BLaER1 treated with 17β-estradiol and CSF1 and Interleukin-3, amounts not matched to agents 10 nM and 100 nM (cell line): ENCODE measurements at regions not wholly inside any gene's neighbourhood (a gene's known extent, or its start where the extent isn't known, plus 50 kb on each side); places are given as distances from the start of the nearest gene placed in this dataset.

Experiments used
- H3K27ac ChIP-seq, 11 experiments: shearing (Covaris generic); formaldehyde crosslinking; 2 replicates each; pipeline ENCODE4 v1.8.1; 2022
- H3K27me3 ChIP-seq, 11 experiments: shearing (Covaris generic); formaldehyde crosslinking; 2 replicates each; pipeline ENCODE4 v1.8.1; 2022
- H3K36me3 ChIP-seq, 11 experiments: shearing (Covaris generic); formaldehyde crosslinking; 2 replicates each; pipeline ENCODE4 v1.8.1; 2022
- H3K4me1 ChIP-seq, 10 experiments: shearing (Covaris generic); formaldehyde crosslinking; 2 replicates each; pipeline ENCODE4 v1.8.1; 2022
- H3K4me2 ChIP-seq, 11 experiments: shearing (Covaris generic); formaldehyde crosslinking; 2 replicates each; pipeline ENCODE4 v1.8.1; 2022
- H3K4me3 ChIP-seq, 10 experiments: shearing (Covaris generic); formaldehyde crosslinking; 2 replicates each; pipeline ENCODE4 v1.8.1; 2022
- H3K9ac ChIP-seq, 11 experiments: shearing (Covaris generic); formaldehyde crosslinking; 2 replicates each; pipeline ENCODE4 v1.8.1; 2022
- H3K9me3 ChIP-seq, 11 experiments: shearing (Covaris generic); formaldehyde crosslinking; replicated peaks in 1 of 11; 2 replicates each; pipeline ENCODE4 v1.8.1; 2022
- H4K20me1 ChIP-seq, 11 experiments: shearing (Covaris generic); formaldehyde crosslinking; 2 replicates each; pipeline ENCODE4 v1.8.1; 2022
- Cebpa-rat ChIP-seq, 11 experiments: shearing (Covaris generic); IDR thresholded peaks; 2 replicates each; pipeline ENCODE4 v1.8.1; 2022

DNA sequence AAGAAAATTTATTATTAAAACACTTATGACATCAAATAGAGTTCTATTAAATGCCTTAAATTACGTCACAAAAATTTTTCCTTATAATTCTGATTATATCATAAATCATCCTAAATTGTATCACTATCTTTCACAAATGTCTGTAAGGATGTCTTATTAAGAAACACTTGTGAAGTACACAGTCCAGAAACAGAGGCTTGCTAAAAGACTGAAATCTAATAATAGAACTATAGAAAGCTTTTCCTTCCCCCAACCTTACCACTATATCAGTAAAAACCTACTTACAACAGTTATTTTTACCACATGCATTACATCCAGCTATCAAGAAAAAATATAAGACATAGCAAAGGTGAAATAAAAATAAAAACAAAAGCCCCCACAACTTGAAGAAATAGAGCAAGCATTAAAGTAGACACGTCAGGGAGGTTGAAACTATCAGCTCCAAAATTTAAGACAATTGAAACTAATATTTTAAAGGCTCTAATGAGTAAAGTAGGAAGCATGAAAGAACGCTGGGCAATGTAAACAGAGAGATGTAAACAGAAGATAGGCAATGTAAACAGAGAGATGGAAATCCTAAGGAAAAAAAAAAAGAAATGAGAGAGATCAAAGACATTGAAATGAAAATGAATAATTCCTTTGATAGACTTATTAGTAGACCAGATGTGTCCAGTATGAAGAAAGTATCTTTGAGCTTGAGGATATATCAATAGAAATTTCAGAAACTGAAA lies 94.9 kb upstream of the TECRL start:
- H4K20me1 ChIP-seq: no peaks in the 10 kb centered on the region
- no peaks in the 10 kb centered on the region for H3K27me3 ChIP-seq
- H3K27ac ChIP-seq: no peak overlapping the region
- no peak overlapping the region for H3K4me2 ChIP-seq
- no peaks in the 10 kb centered on the region for H3K4me1 ChIP-seq
- no peaks in the 10 kb centered on the region for H3K36me3 ChIP-seq
- no peaks in the 10 kb centered on the region for H3K9me3 ChIP-seq
- H3K4me3 ChIP-seq: no peak overlapping the region
- no peak overlapping the region for H3K9ac ChIP-seq
- TF ChIP-seq Cebpa-rat (IDR thresholded peaks at IDR 0.05): no peak

DNA sequence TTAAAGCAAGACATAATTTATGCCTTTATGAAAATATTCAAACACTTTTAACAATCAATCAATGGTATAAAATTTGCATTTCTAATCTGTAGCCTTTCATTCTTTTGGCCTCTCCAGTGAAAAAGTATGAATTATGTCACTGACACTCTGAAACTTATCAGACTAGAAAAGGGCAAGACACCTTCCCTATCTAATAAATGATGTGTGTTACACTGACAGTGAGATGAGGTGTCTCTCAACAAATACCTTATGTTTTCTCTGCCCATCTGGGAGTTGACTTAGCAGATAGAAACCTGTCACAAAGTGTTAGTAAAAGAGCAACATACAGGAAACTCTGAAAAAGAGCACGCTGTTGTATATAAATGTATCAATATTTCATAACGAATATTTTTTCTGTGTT lies 94.2 kb upstream of the TECRL start:
- no peak for TF ChIP-seq Cebpa-rat (IDR thresholded peaks at IDR 0.05)
- no peaks in the 10 kb centered on the region for H3K4me1 ChIP-seq
- no peak overlapping the region for H3K27ac ChIP-seq
- H3K27me3 ChIP-seq: no peaks in the 10 kb centered on the region
- no peaks in the 10 kb centered on the region for H3K36me3 ChIP-seq
- H4K20me1 ChIP-seq: no peaks in the 10 kb centered on the region
- H3K4me2 ChIP-seq: no peak overlapping the region
- no peaks in the 10 kb centered on the region for H3K9me3 ChIP-seq
- no peak overlapping the region for H3K9ac ChIP-seq
- H3K4me3 ChIP-seq: no peak overlapping the region

DNA sequence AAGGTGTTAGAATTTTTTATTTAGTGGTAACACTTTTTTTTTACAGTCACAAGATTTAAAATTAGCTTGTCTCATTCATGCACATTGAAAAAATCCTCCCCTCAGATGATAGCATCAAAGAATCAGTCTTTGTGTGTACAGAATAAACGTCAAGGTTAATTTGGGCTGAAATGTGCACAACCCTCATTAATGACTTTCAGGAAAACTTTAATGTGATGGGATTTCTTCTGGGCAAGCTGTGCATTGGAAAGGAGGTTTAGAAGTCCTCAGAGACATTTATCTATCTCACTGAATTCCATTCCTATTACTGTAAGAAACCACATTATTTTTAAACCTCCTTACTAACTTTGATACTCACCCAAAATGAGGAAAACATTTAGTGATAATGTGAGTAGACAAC lies 88.2 kb upstream of the TECRL start:
- Histone ChIP-seq H3K36me3 (no peaks in the 10 kb centered on the region), H3K4me1 (no peaks in the 10 kb centered on the region), H3K9me3 (no peaks in the 10 kb centered on the region), H4K20me1 (no peaks in the 10 kb centered on the region), H3K9ac (no peak overlapping the region), H3K27ac (no peak overlapping the region), H3K4me2 (no peak overlapping the region), H3K4me3 (no peak overlapping the region), H3K27me3 (no peaks in the 10 kb centered on the region)
- TF ChIP-seq Cebpa-rat (IDR thresholded peaks at IDR 0.05): no peak

DNA sequence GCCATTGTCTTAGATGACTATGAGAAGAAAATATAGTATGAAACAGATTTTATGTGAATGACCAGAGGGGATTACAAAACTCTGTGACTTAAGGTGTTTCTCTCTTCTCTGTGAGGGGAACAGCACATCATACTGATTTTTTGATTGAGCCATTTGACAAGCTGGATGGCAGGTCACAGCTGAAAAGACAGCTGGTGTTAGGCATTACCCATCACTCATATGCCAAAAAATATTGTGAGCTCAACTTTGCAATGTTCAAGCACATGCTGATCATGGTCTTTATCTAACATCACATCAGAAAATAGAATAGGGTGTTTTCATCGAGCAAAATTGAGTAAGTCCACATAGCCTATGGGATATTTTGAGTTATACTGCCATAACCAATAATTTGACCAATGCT lies 86.7 kb upstream of the TECRL start:
- Histone ChIP-seq H3K9me3 (no peaks in the 10 kb centered on the region), H3K4me3 (no peak overlapping the region), H3K4me1 (no peaks in the 10 kb centered on the region), H3K27me3 (no peaks in the 10 kb centered on the region), H3K9ac (no peak overlapping the region), H3K27ac (no peak overlapping the region), H3K4me2 (no peak overlapping the region), H3K36me3 (no peaks in the 10 kb centered on the region), H4K20me1 (no peaks in the 10 kb centered on the region)
- TF ChIP-seq Cebpa-rat (IDR thresholded peaks at IDR 0.05): no peak

DNA sequence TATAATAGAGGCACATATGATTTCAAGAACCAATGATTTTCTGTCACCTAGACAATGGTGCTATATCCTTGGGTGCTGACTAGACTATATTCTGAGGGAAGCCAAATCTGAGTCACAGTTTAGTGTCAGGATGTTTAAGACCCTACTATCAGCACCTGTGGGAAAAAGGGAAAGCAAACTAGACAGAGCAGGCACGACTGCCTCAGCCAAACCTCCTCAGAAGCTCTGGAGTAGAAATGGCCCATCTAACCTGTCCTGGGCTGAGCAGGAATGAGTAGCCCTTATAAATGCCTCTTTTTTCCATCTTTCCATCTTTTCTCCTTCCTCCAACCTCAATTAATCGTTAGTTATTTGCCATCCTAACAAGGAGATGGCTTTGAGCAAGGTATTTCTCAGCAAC lies 80.4 kb upstream of the TECRL start:
- TF ChIP-seq Cebpa-rat (IDR thresholded peaks at IDR 0.05): no peak
- H3K27ac ChIP-seq: no peak overlapping the region
- H3K36me3 ChIP-seq: no peaks in the 10 kb centered on the region
- H3K9me3 ChIP-seq: no peaks in the 10 kb centered on the region
- no peaks in the 10 kb centered on the region for H4K20me1 ChIP-seq
- peak overlapping the region in 6 of 11 experiments; percentile 3 to 48 (median 16); a peak in 7 of 22 replicates for H3K4me2 ChIP-seq
- H3K4me1 ChIP-seq: peaks cover 0 to 14% (median 5%) of the 10 kb centered on the region in 10 experiments; a peak in 8 of 20 replicates
- H3K27me3 ChIP-seq: no peaks in the 10 kb centered on the region
- H3K4me3 ChIP-seq: no peak overlapping the region
- no peak overlapping the region for H3K9ac ChIP-seq

DNA sequence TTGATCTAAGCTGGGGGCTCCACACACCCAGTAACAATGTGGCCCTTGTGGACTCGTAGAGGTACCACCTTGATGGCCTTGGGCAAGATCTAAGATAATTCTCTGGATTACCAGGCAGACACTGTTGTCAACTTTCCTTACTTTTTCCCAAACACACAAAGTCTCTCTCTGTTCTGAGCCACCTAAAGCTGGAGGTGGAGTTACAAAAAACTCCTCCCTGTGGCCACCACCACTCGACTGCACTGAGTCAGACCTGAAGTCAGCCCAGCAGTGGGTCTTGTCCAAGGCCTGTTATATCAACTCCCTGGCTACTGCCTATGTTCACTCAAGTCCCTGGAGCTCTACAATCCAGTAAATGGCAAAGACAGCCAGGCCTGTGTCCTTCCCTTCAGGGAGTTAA lies 70.1 kb upstream of the TECRL start:
- TF ChIP-seq Cebpa-rat (IDR thresholded peaks at IDR 0.05): no peak
- Histone ChIP-seq H3K4me3 (no peak overlapping the region), H3K9me3 (no peaks in the 10 kb centered on the region), H3K36me3 (no peaks in the 10 kb centered on the region), H3K27me3 (no peaks in the 10 kb centered on the region), H3K4me1 (no peaks in the 10 kb centered on the region), H3K27ac (no peak overlapping the region), H3K9ac (no peak overlapping the region), H4K20me1 (no peaks in the 10 kb centered on the region), H3K4me2 (no peak overlapping the region)

DNA sequence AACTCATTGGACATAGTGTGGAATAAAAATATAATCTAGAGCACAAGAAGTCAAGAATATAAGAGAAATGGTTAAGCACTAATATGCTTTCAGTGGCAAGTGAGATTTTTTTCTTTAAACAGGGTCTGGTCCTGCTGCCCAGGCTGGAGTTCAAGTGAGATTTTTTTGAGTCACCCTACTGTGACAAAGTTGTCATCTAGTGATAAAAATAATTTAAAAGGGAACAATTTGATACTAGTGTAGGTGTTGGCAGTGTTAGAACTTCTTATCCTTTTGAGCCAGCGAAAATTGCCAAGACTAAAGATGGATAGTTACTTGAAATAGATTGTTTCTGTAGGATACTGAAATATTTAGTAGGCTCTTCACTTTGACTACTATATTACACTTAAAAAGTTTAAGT lies 67.9 kb upstream of the TECRL start:
- TF ChIP-seq Cebpa-rat (IDR thresholded peaks at IDR 0.05): no peak
- Histone ChIP-seq H3K36me3 (no peaks in the 10 kb centered on the region), H3K27ac (no peak overlapping the region), H3K27me3 (no peaks in the 10 kb centered on the region), H3K9me3 (no peaks in the 10 kb centered on the region), H3K4me3 (no peak overlapping the region), H3K4me1 (no peaks in the 10 kb centered on the region), H3K9ac (no peak overlapping the region), H3K4me2 (no peak overlapping the region), H4K20me1 (no peaks in the 10 kb centered on the region)

DNA sequence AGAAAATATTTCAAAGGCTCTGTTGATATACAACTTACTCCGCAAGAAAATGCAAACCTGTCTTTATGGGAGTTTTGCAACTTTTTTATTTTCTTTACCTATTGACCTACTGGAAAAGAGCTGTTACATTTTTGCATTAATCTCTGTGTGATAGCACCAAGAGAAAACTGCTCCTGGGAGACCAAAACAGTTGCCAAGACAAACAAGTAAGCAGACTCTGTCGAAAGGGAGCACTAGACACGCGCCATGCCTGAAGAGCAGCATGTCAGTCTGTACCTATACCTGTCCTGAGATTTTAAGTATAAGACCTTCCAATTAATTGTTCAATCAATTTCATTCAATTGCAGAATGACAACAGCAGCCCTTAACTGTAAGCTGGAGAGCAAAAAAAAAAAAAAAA lies 56.0 kb upstream of the TECRL start:
- Histone ChIP-seq H3K27me3 (no peaks in the 10 kb centered on the region), H4K20me1 (no peaks in the 10 kb centered on the region), H3K27ac (no peak overlapping the region), H3K4me3 (no peak overlapping the region), H3K4me2 (no peak overlapping the region), H3K9ac (no peak overlapping the region), H3K4me1 (no peaks in the 10 kb centered on the region), H3K9me3 (no peaks in the 10 kb centered on the region), H3K36me3 (no peaks in the 10 kb centered on the region)
- no peak for TF ChIP-seq Cebpa-rat (IDR thresholded peaks at IDR 0.05)

DNA sequence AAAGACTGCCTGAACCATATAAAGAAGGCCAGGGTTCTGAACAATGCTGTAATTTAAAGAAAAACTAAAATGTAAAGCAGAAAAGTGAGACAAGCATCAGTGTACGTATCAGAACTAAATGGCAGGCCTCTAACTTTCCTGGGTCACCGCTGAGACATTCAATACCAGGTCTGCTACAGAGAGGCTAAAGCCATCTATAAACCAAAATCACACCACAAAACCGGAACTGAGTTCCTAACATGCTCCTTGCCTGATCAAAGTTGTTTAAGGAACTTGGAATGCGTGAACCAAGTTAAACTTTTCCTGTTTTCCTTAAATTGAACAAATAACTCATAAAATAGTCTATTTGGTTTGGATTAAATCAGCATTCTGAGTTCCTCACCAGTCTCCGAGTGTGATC lies 55.3 kb upstream of the TECRL start:
- no peak overlapping the region for H3K27ac ChIP-seq
- no peaks in the 10 kb centered on the region for H3K9me3 ChIP-seq
- no peaks in the 10 kb centered on the region for H3K4me1 ChIP-seq
- no peak overlapping the region for H3K4me2 ChIP-seq
- TF ChIP-seq Cebpa-rat (IDR thresholded peaks at IDR 0.05): no peak
- no peaks in the 10 kb centered on the region for H3K27me3 ChIP-seq
- no peaks in the 10 kb centered on the region for H4K20me1 ChIP-seq
- H3K36me3 ChIP-seq: no peaks in the 10 kb centered on the region
- H3K9ac ChIP-seq: no peak overlapping the region
- H3K4me3 ChIP-seq: no peak overlapping the region
